ENCODE measurements at regions not wholly inside any gene's neighbourhood (a gene's known extent, or its start where the extent isn't known, plus 50 kb on each side); places are given as distances from the start of the nearest gene placed in this dataset.

GRCh38 chr6:125671323-125671722, 78.1 kb upstream of the HEY2 start:
- TF ChIP-seq CTCF (IDR thresholded peaks at IDR 0.05; ENCODE audit: low read depth, low read length) (no peak), EZH2phosphoT487 (IDR thresholded peaks at IDR 0.05; ENCODE audit: low read depth) (no peak)

All from OCI-LY3 (cell line).